GM10266 (cell line): ENCODE measurements at regions not wholly inside any gene's neighbourhood (a gene's known extent, or its start where the extent isn't known, plus 50 kb on each side); places are given as distances from the start of the nearest gene placed in this dataset.

ENCODE experiments used
- DNase-seq: peaks from one replicate; pipeline ENCODE4 v3.0.0; 2012; ENCODE audit errors: extremely low spot score
- TF ChIP-seq, protein P1 (sequence below): IDR thresholded peaks from 2 replicates; pipeline ENCODE4 v1.5.1; 2012; ENCODE audit warnings: mild to moderate bottlenecking, low read depth; ENCODE audit not compliant: control insufficient read depth, insufficient read depth; ENCODE audit errors: missing control alignments

DNA sequence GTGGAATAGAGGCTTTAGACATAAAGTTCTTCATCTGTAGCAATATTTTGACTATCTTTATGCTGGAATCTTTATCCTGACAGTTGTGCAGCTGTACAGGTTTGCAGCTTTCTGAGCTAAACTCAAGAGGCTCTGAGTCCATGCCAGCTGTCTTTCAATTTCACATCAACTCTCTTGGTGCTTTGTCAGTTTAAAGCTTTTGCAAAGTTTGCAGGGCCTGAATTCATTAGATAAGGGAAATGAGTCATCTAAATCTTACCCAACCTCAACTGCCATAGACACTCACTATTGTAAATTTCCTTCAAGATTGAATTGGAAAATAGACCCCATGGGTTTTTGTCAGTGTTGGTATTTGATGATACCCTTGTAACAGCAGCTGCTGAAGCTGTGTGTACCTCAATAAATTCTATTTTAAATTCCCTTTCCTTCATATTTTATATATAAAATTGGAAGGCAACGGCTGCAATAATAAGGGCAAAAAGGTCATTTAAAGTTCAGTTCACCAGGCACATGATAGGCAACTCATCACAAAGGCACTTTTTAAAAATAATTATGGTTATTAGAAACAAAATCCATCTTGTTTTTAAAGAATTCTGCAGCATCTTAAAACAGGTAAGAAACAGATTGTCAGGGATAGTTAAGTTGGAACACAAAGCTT, 169.9 kb upstream of the SLC39A10 start:
- DNase-seq: no peak

DNA sequence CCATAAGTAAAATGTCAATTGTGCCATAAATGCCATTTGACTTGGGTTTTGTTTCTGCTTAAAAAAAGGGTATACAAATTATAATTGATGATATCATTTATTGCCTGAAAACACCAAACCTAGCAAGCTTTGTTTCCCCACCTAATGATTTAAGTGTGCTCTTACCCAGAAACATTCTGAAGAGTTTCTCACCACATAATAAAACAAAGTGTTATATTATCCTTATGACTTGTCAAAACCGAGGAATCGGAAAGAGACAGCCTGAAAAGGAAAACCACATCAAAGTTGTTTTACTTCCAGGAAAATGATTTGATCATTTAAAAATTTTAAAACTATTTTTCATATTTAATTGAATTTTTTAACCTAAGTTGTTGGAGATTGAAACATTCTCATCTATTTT, 170.5 kb upstream of the SLC39A10 start:
- TF ChIP-seq, protein P1, sequence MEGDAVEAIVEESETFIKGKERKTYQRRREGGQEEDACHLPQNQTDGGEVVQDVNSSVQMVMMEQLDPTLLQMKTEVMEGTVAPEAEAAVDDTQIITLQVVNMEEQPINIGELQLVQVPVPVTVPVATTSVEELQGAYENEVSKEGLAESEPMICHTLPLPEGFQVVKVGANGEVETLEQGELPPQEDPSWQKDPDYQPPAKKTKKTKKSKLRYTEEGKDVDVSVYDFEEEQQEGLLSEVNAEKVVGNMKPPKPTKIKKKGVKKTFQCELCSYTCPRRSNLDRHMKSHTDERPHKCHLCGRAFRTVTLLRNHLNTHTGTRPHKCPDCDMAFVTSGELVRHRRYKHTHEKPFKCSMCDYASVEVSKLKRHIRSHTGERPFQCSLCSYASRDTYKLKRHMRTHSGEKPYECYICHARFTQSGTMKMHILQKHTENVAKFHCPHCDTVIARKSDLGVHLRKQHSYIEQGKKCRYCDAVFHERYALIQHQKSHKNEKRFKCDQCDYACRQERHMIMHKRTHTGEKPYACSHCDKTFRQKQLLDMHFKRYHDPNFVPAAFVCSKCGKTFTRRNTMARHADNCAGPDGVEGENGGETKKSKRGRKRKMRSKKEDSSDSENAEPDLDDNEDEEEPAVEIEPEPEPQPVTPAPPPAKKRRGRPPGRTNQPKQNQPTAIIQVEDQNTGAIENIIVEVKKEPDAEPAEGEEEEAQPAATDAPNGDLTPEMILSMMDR: no peak
- no peak for DNase-seq

More for the DNA sequence above, 169.9 kb upstream of the SLC39A10 start:
- TF ChIP-seq, protein P1: no peak

DNA sequence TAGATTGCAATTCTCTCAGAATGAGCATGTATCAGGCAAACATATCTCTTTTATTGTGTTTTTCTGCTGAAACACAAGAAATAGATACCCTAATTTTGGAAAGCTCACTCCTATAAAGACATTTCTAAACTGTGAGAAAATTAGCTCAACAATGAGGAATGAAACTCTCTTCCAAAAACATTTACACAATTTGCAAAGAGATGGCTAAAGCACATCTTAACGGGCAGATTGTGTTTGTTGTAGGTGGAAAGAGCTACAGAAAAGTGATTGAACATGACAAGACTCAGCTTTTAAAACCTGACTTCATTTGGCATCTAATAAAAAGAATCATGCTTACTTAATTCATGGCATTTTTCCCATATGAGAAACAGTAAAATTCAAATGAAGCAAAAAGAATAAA, 175.0 kb upstream of the SLC39A10 start:
- DNase-seq: no peak
- TF ChIP-seq, protein P1: no peak

DNA sequence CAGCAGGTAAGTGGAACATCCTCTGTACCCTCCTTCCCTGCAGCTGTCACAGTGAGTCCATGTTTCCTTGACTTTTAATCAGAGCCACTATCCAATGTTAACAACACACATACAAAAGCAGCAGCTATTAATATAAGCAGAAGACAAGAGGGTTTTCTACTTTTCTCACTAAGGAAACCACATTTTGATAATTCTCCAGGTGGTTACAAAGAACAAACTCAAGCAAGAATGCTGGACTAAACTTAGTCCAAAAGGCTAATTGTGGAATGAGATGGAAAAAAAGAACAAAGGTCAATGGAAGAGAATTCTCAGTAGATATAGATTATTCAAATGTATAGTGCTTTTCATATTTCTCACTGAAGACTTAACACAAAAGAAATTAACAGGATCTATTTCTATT, 176.9 kb upstream of the SLC39A10 start:
- DNase-seq: no peak
- TF ChIP-seq, protein P1: no peak

DNA sequence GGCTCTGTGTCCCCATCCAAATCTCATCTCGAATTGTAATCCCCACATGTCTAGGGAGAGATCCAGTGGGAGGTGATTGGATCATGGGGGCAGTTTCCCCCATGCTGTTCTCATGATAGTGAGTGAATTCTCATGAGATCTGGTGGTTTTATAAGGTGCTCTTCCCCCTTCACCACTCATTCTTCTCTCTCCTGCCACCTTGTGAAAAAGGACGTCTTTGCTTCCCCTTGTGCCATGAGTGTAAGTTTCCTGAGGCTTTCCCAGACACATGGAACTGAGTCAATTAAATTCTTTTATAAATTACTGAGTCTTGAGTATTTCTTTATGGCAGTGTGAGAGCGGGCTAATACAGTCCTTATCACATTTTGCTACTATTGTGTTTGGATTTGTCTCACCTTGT, 177.6 kb upstream of the SLC39A10 start:
- DNase-seq: no peak
- TF ChIP-seq, protein P1: no peak

DNA sequence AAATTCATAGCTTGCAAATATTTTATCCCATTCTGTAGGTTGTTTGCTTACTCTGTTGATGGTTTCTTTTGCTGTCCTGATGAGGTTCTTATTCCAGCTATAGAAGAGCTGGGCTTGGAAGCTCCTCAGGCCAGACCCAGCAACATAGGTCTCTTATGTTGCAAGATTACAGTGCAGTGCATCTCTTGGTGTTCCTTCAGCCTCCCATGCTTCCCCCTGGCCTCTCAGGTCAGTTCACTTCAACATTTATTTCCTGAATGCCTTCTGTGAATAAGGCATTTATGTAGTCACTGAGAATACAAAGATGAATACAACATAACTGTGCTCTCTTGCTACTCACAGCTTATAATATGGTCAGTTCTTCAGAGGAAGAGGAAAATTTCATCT, 179.0 kb upstream of the SLC39A10 start:
- DNase-seq: no peak
- TF ChIP-seq, protein P1: no peak

DNA sequence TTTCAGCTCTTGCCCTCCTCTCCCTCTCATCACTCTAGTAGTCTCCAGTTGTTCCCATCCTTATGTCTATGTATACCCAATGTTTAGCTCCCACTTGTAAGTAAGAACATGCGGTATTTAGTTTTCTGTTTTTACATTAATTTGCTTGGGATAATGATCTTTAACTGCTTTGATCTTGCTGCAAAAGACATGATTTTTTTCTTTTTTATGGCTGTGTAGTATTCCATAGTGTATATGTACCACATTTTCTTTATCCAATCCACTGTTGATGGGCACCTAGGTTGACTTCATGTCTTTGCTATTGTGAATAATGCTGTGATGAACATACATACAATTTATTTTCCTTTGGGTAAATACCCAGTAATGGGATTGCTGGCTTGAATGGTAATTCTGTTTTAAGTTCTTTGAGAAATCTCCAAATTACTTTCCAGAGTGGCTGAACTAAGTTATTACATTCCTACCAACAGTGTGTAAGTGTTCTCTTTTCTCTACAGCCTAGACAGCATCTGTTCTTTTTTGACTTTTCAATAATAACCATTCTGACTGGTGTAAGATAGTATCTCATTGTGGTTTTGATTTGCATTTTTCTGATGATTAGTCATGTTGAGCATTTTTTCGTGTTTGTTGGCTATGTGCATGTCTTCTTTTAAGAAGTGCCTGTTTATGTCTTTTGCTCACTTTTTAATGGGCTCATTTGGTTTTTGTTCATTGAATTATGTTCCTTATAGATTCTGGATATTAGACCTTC, 179.6 kb upstream of the SLC39A10 start:
- DNase-seq: no peak
- TF ChIP-seq, protein P1: no peak
